HG02970 (cell line): ENCODE measurements at regions not wholly inside any gene's neighbourhood (a gene's known extent, or its start where the extent isn't known, plus 50 kb on each side); places are given as distances from the start of the nearest gene placed in this dataset.

Source experiments
- ATAC-seq: cut with Tn5 transposase; IDR thresholded peaks from one replicate; pipeline ENCODE4 v1.9.1; 2021; ENCODE audit warnings: mild to moderate bottlenecking, moderate library complexity, moderate number of reproducible peaks; ENCODE audit not compliant: unreplicated experiment, low FRiP score

- ATAC-seq, result no peak
Observed at GRCh38 chr6:119922814-119923213, 573.3 kb upstream of the MAN1A1 start.

- no peak for ATAC-seq
Observed at GRCh38 chr6:119921491-119922010, 572.0 kb upstream of the MAN1A1 start.

GRCh38 chr6:119917186-119917585, 567.6 kb upstream of the MAN1A1 start:
- no peak for ATAC-seq

- ATAC-seq, result no peak
Observed at GRCh38 chr6:119915971-119916370, 566.4 kb upstream of the MAN1A1 start.

GRCh38 chr6:119908157-119908556, 558.6 kb upstream of the MAN1A1 start:
- no peak for ATAC-seq

- no peak for ATAC-seq
Observed at GRCh38 chr6:119902681-119903080, 553.1 kb upstream of the MAN1A1 start.

- no peak for ATAC-seq
Observed at GRCh38 chr6:119896806-119897205, 547.2 kb upstream of the MAN1A1 start.

GRCh38 chr6:119895626-119896025, 546.1 kb upstream of the MAN1A1 start:
- no peak for ATAC-seq

GRCh38 chr6:119894811-119895210, 545.2 kb upstream of the MAN1A1 start:
- ATAC-seq, result no peak

- ATAC-seq, result no peak
Observed at GRCh38 chr6:119891644-119892043, 542.1 kb upstream of the MAN1A1 start.

GRCh38 chr6:119891206-119891605, 541.6 kb upstream of the MAN1A1 start:
- ATAC-seq, result no peak

GRCh38 chr6:119890470-119890869, 540.9 kb upstream of the MAN1A1 start:
- no peak for ATAC-seq

GRCh38 chr6:119887666-119888065, 538.1 kb upstream of the MAN1A1 start:
- no peak for ATAC-seq

- no peak for ATAC-seq
Observed at GRCh38 chr6:119881416-119881815, 531.9 kb upstream of the MAN1A1 start.

- no peak for ATAC-seq
Observed at GRCh38 chr6:119880840-119881239, 531.3 kb upstream of the MAN1A1 start.

- ATAC-seq, result no peak
Observed at GRCh38 chr6:119879731-119880130, 530.2 kb upstream of the MAN1A1 start.

GRCh38 chr6:119874381-119874780, 524.8 kb upstream of the MAN1A1 start:
- ATAC-seq, result no peak

GRCh38 chr6:119873107-119873506, 523.5 kb upstream of the MAN1A1 start:
- ATAC-seq, result no peak

GRCh38 chr6:119871520-119871919, 522.0 kb upstream of the MAN1A1 start:
- no peak for ATAC-seq

GRCh38 chr6:119865466-119866350, 516.1 kb upstream of the MAN1A1 start:
- ATAC-seq, result no peak

GRCh38 chr6:119862719-119863118, 513.2 kb upstream of the MAN1A1 start:
- no peak for ATAC-seq

GRCh38 chr6:119858901-119859300, 509.3 kb upstream of the MAN1A1 start:
- ATAC-seq, result no peak
